AG09319 (cell line): ENCODE measurements at regions not wholly inside any gene's neighbourhood (a gene's known extent, or its start where the extent isn't known, plus 50 kb on each side); places are given as distances from the start of the nearest gene placed in this dataset.

ENCODE experiments used
- DNase-seq: peaks from one replicate; pipeline ENCODE4 v3.0.0-alpha.2; 2010; ENCODE audit warnings: low read depth; ENCODE audit errors: extremely low read depth
- TF ChIP-seq, protein P1 (sequence below): IDR thresholded peaks from 2 replicates; pipeline ENCODE4 v1.5.1; 2011; ENCODE audit warnings: low read depth, mild to moderate bottlenecking, inconsistent platforms, low read length, moderate library complexity

DNA sequence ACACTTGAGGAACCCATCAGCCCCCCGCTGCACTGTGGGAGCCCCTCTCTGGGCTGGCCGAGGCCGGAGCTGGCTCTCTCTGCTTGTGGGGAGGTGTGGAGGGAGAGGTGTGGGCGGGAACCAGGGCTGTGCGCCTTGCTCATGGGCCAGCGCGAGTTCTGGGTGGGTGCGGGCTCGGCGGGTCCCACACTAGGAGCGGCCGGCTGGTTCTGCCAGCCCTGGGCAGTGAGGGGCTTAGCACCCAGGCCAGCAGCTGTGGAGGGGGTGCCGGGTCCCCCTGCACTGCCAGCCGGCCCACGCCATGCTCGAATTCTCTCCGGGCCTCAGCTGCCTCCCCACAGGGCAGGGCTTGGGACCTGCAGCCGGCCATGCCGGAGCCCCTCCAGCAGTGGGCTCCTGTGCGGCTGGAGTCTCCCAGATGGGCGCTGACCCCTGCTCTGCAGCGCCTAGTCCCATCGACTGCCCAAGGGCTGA, 430.2 kb downstream of the FAT4 start:
- TF ChIP-seq, protein P1, sequence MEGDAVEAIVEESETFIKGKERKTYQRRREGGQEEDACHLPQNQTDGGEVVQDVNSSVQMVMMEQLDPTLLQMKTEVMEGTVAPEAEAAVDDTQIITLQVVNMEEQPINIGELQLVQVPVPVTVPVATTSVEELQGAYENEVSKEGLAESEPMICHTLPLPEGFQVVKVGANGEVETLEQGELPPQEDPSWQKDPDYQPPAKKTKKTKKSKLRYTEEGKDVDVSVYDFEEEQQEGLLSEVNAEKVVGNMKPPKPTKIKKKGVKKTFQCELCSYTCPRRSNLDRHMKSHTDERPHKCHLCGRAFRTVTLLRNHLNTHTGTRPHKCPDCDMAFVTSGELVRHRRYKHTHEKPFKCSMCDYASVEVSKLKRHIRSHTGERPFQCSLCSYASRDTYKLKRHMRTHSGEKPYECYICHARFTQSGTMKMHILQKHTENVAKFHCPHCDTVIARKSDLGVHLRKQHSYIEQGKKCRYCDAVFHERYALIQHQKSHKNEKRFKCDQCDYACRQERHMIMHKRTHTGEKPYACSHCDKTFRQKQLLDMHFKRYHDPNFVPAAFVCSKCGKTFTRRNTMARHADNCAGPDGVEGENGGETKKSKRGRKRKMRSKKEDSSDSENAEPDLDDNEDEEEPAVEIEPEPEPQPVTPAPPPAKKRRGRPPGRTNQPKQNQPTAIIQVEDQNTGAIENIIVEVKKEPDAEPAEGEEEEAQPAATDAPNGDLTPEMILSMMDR, result no peak
- DNase-seq, result no peak

- DNase-seq, result no peak
- TF ChIP-seq, protein P1, result no peak
Observed at GRCh38 chr4:125749354-125749753, 434.6 kb downstream of the FAT4 start.

DNA sequence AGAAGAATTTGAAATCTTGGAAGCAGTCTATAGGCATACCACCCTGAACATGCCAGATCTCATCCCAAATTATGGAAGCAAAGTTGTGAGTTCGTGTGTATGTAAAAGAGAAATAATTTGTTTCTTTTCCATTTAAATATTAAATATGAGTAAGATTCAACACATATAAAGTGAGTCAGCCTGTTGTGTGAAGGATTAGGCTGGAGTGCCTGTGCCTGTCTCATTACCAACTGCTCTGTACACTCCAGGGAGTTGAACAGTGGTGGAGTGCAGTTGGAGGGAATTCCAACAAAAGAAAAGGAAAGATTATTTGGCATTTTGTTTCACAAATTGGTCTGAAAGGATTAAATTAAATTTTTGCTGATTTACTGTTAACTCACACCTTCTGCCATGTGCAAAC, 435.6 kb downstream of the FAT4 start:
- TF ChIP-seq, protein P1, result no peak
- DNase-seq, result no peak

GRCh38 chr4:125750828-125751466, 436.2 kb downstream of the FAT4 start:
- TF ChIP-seq, protein P1, result peak; percentile 37
- peak; percentile 11 for DNase-seq

- no peak for DNase-seq
- TF ChIP-seq, protein P1, result no peak
Observed at GRCh38 chr4:125758438-125758837, 443.7 kb downstream of the FAT4 start.

DNA sequence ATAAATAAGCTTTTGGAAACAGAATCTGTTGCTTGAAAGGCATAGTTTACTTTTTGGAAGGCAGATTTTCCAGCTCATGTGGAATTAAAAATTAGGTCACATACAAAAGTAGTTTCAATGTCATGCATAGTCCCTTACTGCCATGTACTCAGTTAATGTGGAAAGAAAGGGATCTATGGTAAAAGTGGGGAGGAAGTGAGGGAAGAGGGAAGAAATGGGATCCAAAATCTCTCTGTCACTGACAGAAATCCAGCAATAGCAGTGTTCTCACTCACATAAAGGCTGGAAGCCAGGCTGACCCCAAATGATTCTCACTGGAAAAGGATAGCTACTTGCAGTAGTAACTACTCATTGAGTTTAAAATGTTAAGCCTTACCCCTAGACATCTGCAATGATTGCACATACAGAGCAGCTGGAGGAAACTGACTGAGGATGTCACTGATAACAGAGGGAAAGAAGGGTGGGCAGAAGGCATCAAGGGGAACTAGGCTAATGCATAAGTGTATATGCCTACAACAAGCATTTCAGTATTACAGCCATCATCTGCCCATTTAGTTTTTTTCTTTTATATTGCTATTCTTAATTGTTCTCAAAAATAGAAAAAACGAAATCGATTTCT, 445.6 kb downstream of the FAT4 start:
- no peak for DNase-seq
- TF ChIP-seq, protein P1, result no peak

- no peak for DNase-seq
- TF ChIP-seq, protein P1, result no peak
Observed at GRCh38 chr4:125760956-125761355, 446.2 kb downstream of the FAT4 start.
